Heart left ventricle (tissue), 16 donors: ENCODE measurements at regions not wholly inside any gene's neighbourhood (a gene's known extent, or its start where the extent isn't known, plus 50 kb on each side); places are given as distances from the start of the nearest gene placed in this dataset.

Source experiments
- ATAC-seq, 4 donors: fragments of 200-7000 bp; cut with Tn5 transposase; one replicate each; pipeline ENCODE4 v1.9.1; 2020 to 2022; ENCODE audit warnings: moderate library complexity in 4 of 4, mild to moderate bottlenecking in 3 of 4, moderate number of reproducible peaks in 1 of 4
- DNase-seq, 5 donors: peaks; one replicate each; pipeline ENCODE4 v3.0.0-alpha.2; 2020
- H3K27ac ChIP-seq, 12 donors: fragments of 200-600 bp; sonication (generic) in 4 of 12; one replicate each; pipeline versions ENCODE4 v1.5.0 to v1.8.0; 2016 to 2022; ENCODE audit warnings: mild to moderate bottlenecking in 2 of 12
- H3K27me3 ChIP-seq, 9 donors: fragments of 200-600 bp; sonication (generic) in 2 of 9; one replicate each; pipeline versions ENCODE4 v1.5.1 to v1.8.0; 2016 to 2022; ENCODE audit warnings: mild to moderate bottlenecking in 3 of 9
- H3K36me3 ChIP-seq, 9 donors: fragments of 200-600 bp; sonication (generic) in 2 of 9; one replicate each; pipeline versions ENCODE4 v1.5.0 to v1.8.0; 2018 to 2022; ENCODE audit warnings: mild to moderate bottlenecking in 2 of 9
- H3K4me1 ChIP-seq, 12 donors: fragments of 200-600 bp; sonication (generic) in 4 of 12; one replicate each; pipeline versions ENCODE4 v1.5.0 to v1.8.0; 2016 to 2022; ENCODE audit warnings: mild to moderate bottlenecking in 3 of 12
- H3K4me3 ChIP-seq, 12 donors: fragments of 200-600 bp; sonication (generic) in 4 of 12; one replicate each; pipeline versions ENCODE4 v1.5.0 to v1.8.0; 2017 to 2022; ENCODE audit warnings: mild to moderate bottlenecking in 9 of 12, moderate library complexity in 4 of 12
- H3K9me3 ChIP-seq, 12 donors: fragments of 200-600 bp; sonication (generic) in 4 of 12; one replicate each; pipeline versions ENCODE4 v1.5.0 to v1.8.0; 2016 to 2022; ENCODE audit warnings: mild to moderate bottlenecking in 1 of 12
- CTCF ChIP-seq, 12 donors: fragments of 200-600 bp; sonication (generic) in 4 of 12; IDR thresholded peaks; one replicate each; pipeline versions ENCODE4 v1.5.0 to v1.8.0; 2018 to 2022; ENCODE audit warnings: antibody characterized with exemption in 12 of 12, mild to moderate bottlenecking in 5 of 12
- POLR2A ChIP-seq, 2 donors: fragments of 450-650 bp; IDR thresholded peaks; one replicate each; pipeline ENCODE4 v1.6.1; 2017; ENCODE audit warnings: antibody characterized with exemption in 2 of 2, mild to moderate bottlenecking in 2 of 2, moderate library complexity in 2 of 2
- WGBS, 4 donors: extraction: QIAGEN DNeasy Blood & Tissue Kit in 2 of 4; methylation state at CpG; one replicate each; pipeline versions ENCODE4 v1.1.5 to v1.1.7; 2013 to 2018; 5-methylcytosine and 5-hydroxymethylcytosine counted together
- intact Hi-C, 10 donors: fragments of 100-400 bp; cut with DNase I; formaldehyde crosslinking; loops; one replicate each; pipeline versions ENCODE4 v1.11.1 to v1.14.2; 2022
- donor health status: ischemic (EF 13 %, LVEDD 7.1; RV severe dilation, severe dysfunction).
- donor health status: healthy with polysubstance abuse.
- donor health status: DM: no; HTN: yes; CAD: no.
- donor health status: DM: no; HTN: no; CAD: no.
- donor health status: ischemic (EF 25% LVEDD 6.9; RV normal size, moderate dysfunction).
- donor health status: ischemic (EF 25% LVEDD 5.7; RV mildly dilated, moderate dysfunction).
- donor health status: healthy.
- donor health status: DM: yes; HTN: yes; CAD: no.
- donor health status: ischemic (EF 35%, LVEDD 5.7; RV mildly dilated, moderate dysfunction).
- donor health status: nonischemic (EF 11% LVEDD 7.7; RV severe dilation, severe dysfunction).
- donor health status: DM: yes; HTN: yes; CAD: no.
- donor health status: PGD.
- donor health status: ischemic (EF 29% LVEDD 5.4; RV normal size, mild dysfunction).
- donor health status: nonischemic (EF 23%, LVEDD 6.1; RV moderate dilation, normal function).

- ATAC-seq (no peak), DNase-seq (no peak)
- Histone ChIP-seq H3K4me3 (no peak overlapping the region), H3K36me3 (peaks cover 0 to 99% (median 88%) of the 10 kb centered on the region in 9 donors), H3K9me3 (no peaks in the 10 kb centered on the region), H3K27ac (no peak overlapping the region), H3K4me1 (no peaks in the 10 kb centered on the region), H3K27me3 (no peaks in the 10 kb centered on the region)
- WGBS, 4 donors: 81 to 95% (median 91%) methylated on average over 8 to 12 of the region's 12 CpGs
- TF ChIP-seq POLR2A (IDR thresholded peaks at IDR 0.05) (no peak), CTCF (IDR thresholded peaks at IDR 0.05) (no peak)
- intact Hi-C loops: no loop called here
These were observed 135.0 kb downstream of the CRYBB2 start for GRCh38 chr22:25354456-25354855.

- Histone ChIP-seq H3K4me3 (no peak overlapping the region), H3K9me3 (no peaks in the 10 kb centered on the region), H3K4me1 (peaks cover 0 to 4% (median 0%) of the 10 kb centered on the region in 12 donors), H3K27ac (no peak overlapping the region), H3K36me3 (peaks cover 0 to 80% (median 70%) of the 10 kb centered on the region in 9 donors), H3K27me3 (no peaks in the 10 kb centered on the region)
- WGBS, 4 donors: 86 to 100% (median 96%) methylated on average over 7 to 10 of the region's 10 CpGs
- no peak for DNase-seq
- intact Hi-C loops: no loop called here
- ATAC-seq: no peak
- TF ChIP-seq CTCF (IDR thresholded peaks at IDR 0.05) (no peak), POLR2A (IDR thresholded peaks at IDR 0.05) (no peak)
These were observed 137.7 kb downstream of the CRYBB2 start for GRCh38 chr22:25357132-25357455.

GRCh38 chr22:25357606-25358420 is 138.4 kb downstream of the CRYBB2 start:
- WGBS, 4 donors: 83 to 88% (median 86%) methylated on average over 6 to 7 of the region's 7 CpGs
- H3K4me3 ChIP-seq: no peak overlapping the region
- H3K27ac ChIP-seq: no peak overlapping the region
- DNase-seq (peak in 1 of 5 donors; percentile 50), ATAC-seq (no peak)
- H3K9me3 ChIP-seq: no peaks in the 10 kb centered on the region
- no peaks in the 10 kb centered on the region for H3K27me3 ChIP-seq
- peaks cover 0 to 11% (median 0%) of the 10 kb centered on the region in 12 donors for H3K4me1 ChIP-seq
- H3K36me3 ChIP-seq: peaks cover 0 to 73% (median 62%) of the 10 kb centered on the region in 9 donors
- intact Hi-C loops: no loop called here
- TF ChIP-seq CTCF (IDR thresholded peaks at IDR 0.05) (no peak), POLR2A (IDR thresholded peaks at IDR 0.05) (no peak)

- Histone ChIP-seq H3K36me3 (peaks cover 0 to 65% (median 55%) of the 10 kb centered on the region in 9 donors), H3K4me1 (peaks cover 0 to 14% (median under 1%) of the 10 kb centered on the region in 12 donors), H3K9me3 (no peaks in the 10 kb centered on the region), H3K27me3 (no peaks in the 10 kb centered on the region), H3K4me3 (no peak overlapping the region), H3K27ac (no peak overlapping the region)
- TF ChIP-seq POLR2A (IDR thresholded peaks at IDR 0.05): no peak
- TF ChIP-seq CTCF (IDR thresholded peaks at IDR 0.05): no peak
- DNase-seq (peak in 1 of 5 donors; percentile 54), ATAC-seq (no peak)
- intact Hi-C loops: no loop called here
- 87 to 93% (median 89%) methylated on average over 12 to 15 of the region's 15 CpGs for WGBS, 4 donors
These were observed 139.2 kb downstream of the CRYBB2 start for GRCh38 chr22:25358421-25359170.
